ENCODE measurements at regions not wholly inside any gene's neighbourhood (a gene's known extent, or its start where the extent isn't known, plus 50 kb on each side); places are given as distances from the start of the nearest gene placed in this dataset.

DNA sequence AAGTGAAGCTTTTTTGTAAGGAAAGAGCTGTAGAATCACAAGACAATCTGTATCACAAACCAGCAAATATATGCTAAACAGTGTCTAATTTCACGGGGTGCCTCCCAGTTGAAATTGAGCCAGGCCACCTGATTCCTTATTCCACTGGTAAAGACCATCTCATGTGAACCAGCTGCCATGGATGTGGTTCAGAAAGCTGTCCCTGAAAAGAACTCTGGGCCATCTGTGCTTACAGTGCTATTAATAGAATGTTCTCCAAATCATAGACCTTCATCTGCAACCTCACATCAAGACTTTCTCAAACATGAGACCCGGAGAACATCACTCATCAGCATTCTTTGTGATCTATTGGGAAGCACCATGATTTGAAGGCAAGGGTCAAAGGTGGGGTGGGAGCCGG lies 89.7 kb downstream of the FBXO5 start:
- no peak for TF ChIP-seq CTCF (IDR thresholded peaks at IDR 0.05)
- Histone ChIP-seq H3K4me3 (no peak overlapping the region), H3K27ac (no peak overlapping the region), H3K27me3 (no peaks in the 10 kb centered on the region), H3K4me1 (no peaks in the 10 kb centered on the region), H3K36me3 (no peaks in the 10 kb centered on the region), H3K9me3 (no peaks in the 10 kb centered on the region)
- no peak for DNase-seq (ENCODE audit: low spot score in 2 of 2)
- intact Hi-C loops (cut with DNase I) = no loop called here

DNA sequence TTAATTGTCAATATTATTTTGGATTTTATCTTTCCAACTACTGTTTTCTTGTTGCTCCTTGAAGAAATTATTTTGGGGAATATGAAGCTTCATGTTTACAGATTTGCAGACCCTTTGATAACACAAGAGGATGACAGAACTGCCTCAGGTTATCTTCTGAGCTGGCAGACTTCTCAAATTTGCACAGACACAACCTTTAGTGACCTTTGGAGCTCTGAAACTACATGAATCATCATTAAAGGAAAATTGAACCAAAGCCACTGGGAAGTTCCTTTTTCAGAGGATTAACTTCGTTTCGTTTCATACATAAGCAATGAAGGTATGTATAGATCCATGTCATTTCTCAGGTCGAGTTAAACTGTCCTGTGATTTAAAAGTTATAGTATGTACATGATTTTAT lies 85.9 kb downstream of the FBXO5 start:
- Histone ChIP-seq H3K4me3 (no peak overlapping the region), H3K27ac (no peak overlapping the region), H3K27me3 (no peaks in the 10 kb centered on the region), H3K9me3 (no peaks in the 10 kb centered on the region), H3K4me1 (no peaks in the 10 kb centered on the region), H3K36me3 (no peaks in the 10 kb centered on the region)
- DNase-seq (ENCODE audit: low spot score in 2 of 2) = no peak
- TF ChIP-seq CTCF (IDR thresholded peaks at IDR 0.05) = no peak
- intact Hi-C loops (cut with DNase I) = no loop called here

DNA sequence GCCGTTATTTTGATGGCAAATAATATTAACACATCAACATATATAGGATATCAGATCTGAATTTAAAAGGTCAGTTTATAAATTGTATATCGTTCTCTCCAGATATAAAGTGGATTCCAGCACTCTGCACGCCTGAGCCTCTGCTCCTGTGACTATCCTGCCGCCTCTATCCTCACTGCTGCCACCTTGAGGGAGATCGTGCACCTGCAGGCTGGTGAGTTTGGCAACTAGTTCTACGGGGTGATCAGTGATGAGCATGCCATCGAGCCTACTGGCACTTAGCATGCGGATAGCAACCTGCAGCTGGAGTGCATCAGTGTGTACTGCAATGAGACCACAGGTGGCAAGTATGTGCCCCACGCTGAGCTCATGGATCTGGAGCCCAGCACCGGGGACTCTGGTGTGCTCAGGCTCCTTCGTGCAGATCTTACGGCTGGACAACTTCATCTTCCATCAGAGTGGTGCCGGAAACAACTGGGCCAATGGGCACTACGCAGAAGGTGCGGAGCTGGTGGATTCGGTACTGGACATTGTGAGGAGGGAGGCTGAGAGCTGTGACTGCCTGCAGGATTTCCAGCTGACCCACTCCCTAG lies 84.9 kb downstream of the FBXO5 start:
- Histone ChIP-seq H3K27ac (no peak overlapping the region), H3K4me3 (no peak overlapping the region), H3K36me3 (no peaks in the 10 kb centered on the region), H3K4me1 (no peaks in the 10 kb centered on the region), H3K9me3 (no peaks in the 10 kb centered on the region), H3K27me3 (no peaks in the 10 kb centered on the region)
- intact Hi-C loops (cut with DNase I) = no loop called here
- TF ChIP-seq CTCF (IDR thresholded peaks at IDR 0.05) = peak; percentile 23 to 70 (median 61)
- DNase-seq (ENCODE audit: low spot score in 2 of 2) = peak in 1 of 2 donors; percentile 68

GRCh38 chr6:152904678-152905077 lies 78.2 kb downstream of the FBXO5 start:
- no peaks in the 10 kb centered on the region for H3K4me1 ChIP-seq
- H3K4me3 ChIP-seq = no peak overlapping the region
- H3K36me3 ChIP-seq = no peaks in the 10 kb centered on the region
- TF ChIP-seq CTCF (IDR thresholded peaks at IDR 0.05) = no peak
- DNase-seq (ENCODE audit: low spot score in 2 of 2) = no peak
- H3K27me3 ChIP-seq = no peaks in the 10 kb centered on the region
- H3K27ac ChIP-seq = no peak overlapping the region
- no peaks in the 10 kb centered on the region for H3K9me3 ChIP-seq
- intact Hi-C loops (cut with DNase I) = no loop called here

DNA sequence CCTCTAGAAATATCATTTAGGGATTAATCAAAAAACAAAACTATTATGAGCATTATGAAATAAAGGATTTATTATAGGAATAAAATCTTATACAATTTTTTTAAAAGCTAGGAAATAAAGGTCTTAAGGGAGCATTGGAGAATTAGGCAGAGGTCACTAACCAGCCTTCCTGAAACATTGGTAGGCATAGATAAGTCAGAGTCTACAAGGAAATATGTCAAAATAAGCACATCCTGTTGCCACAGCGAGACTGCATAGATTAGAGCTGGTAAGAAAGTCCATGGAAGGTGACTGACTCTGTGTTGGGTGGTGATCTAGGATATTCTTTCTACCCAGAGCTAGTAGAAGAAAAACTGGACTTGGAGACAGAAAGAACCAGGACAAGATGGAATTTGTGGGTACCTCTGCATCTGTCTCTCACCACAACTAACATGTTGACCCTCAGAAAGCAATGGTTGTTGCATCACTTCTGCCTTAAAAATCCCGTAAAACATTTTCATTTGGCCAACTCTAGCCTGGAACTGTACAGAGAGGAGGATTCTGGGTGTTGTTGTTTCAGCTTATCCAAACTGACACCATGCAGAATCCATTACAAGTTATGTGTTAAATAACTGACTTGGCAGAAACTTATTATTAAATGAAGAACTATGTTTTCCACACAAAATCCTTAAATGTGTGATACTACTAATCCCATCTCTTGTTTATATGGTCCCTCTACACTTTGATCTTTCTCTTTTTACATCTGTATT lies 77.1 kb downstream of the FBXO5 start:
- intact Hi-C loops (cut with DNase I) = no loop called here
- Histone ChIP-seq H3K9me3 (no peaks in the 10 kb centered on the region), H3K36me3 (no peaks in the 10 kb centered on the region), H3K4me3 (no peak overlapping the region), H3K27ac (no peak overlapping the region), H3K27me3 (no peaks in the 10 kb centered on the region), H3K4me1 (no peaks in the 10 kb centered on the region)
- no peak for DNase-seq (ENCODE audit: low spot score in 2 of 2)
- no peak for TF ChIP-seq CTCF (IDR thresholded peaks at IDR 0.05)
